ENCODE measurements at regions not wholly inside any gene's neighbourhood (a gene's known extent, or its start where the extent isn't known, plus 50 kb on each side); places are given as distances from the start of the nearest gene placed in this dataset.
"Not testable (repeated sequence)": the region's sequence is repeated elsewhere in the genome, so short reads cannot be mapped to it uniquely, and the experiment has no call there.

DNA sequence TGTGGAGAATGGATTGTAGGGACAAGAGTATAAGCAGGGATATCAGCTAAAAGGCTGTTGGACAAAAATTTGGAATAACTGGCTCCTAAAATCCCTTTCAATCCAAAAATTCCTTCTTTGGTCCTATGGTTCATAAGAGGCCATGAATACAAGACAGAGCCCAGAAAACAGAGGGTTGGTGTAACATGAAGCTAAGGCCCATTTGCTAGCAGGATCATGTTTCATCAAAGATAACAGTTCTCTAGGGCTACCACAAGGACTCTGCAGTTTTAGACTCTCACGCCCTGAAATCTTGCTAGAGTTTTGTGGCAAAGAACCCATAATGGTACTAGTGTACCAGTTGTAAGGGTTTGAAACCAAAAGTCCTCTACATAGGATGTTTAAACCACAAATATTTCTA, 327.8 kb upstream of the TBX18 start:
- peaks cover 16% of the 10 kb centered on the region; the same call in 1 of the 2 replicates for H3K9me3 ChIP-seq (ENCODE audit: insufficient read depth, low read length)
- no peak for TF ChIP-seq SUZ12 (IDR thresholded peaks at IDR 0.05; ENCODE audit: extremely low read depth, insufficient read depth, insufficient read length)
- TF ChIP-seq ZNF274 (IDR thresholded peaks at IDR 0.05; ENCODE audit: low read depth, low read length): no peak
- TF ChIP-seq YY1 (IDR thresholded peaks at IDR 0.05; ENCODE audit: insufficient read depth, insufficient read length): no peak

GRCh38 chr6:85089255-85089654, 324.9 kb upstream of the TBX18 start:
- TF ChIP-seq SUZ12 (IDR thresholded peaks at IDR 0.05; ENCODE audit: extremely low read depth, insufficient read depth, insufficient read length): no peak
- TF ChIP-seq ZNF274 (IDR thresholded peaks at IDR 0.05; ENCODE audit: low read depth, low read length): no peak
- TF ChIP-seq YY1 (IDR thresholded peaks at IDR 0.05; ENCODE audit: insufficient read depth, insufficient read length): no peak
- Histone ChIP-seq H3K9me3 (ENCODE audit: insufficient read depth, low read length) (no peaks in the 10 kb centered on the region), H3K36me3 (ENCODE audit: insufficient read depth, insufficient read length, low read length) (no peaks in the 10 kb centered on the region), H3K27me3 (ENCODE audit: insufficient read depth, insufficient read length) (no peaks in the 10 kb centered on the region), H3K4me1 (ENCODE audit: insufficient read depth, insufficient read length) (no peaks in the 10 kb centered on the region), H3K9ac (ENCODE audit: insufficient read length, low read depth) (no peak overlapping the region), H3K4me3 (ENCODE audit: insufficient read length, low read depth) (no peak overlapping the region)
- DNase-seq (ENCODE audit: low read depth, low spot score): no peak

More for the DNA sequence above, 327.8 kb upstream of the TBX18 start:
- DNase-seq (ENCODE audit: low read depth, low spot score): no peak
- no peaks in the 10 kb centered on the region for H3K4me1 ChIP-seq (ENCODE audit: insufficient read depth, insufficient read length)
- H3K4me3 ChIP-seq (ENCODE audit: insufficient read length, low read depth): no peak overlapping the region
- no peaks in the 10 kb centered on the region for H3K36me3 ChIP-seq (ENCODE audit: insufficient read depth, insufficient read length, low read length)
- H3K27me3 ChIP-seq (ENCODE audit: insufficient read depth, insufficient read length): no peaks in the 10 kb centered on the region
- no peak overlapping the region for H3K9ac ChIP-seq (ENCODE audit: insufficient read length, low read depth)

- H3K4me1 ChIP-seq (ENCODE audit: insufficient read depth, insufficient read length): no peaks in the 10 kb centered on the region
- H3K9ac ChIP-seq (ENCODE audit: insufficient read length, low read depth): no peak overlapping the region
- H3K9me3 ChIP-seq (ENCODE audit: insufficient read depth, low read length): no peaks in the 10 kb centered on the region
- no peak for TF ChIP-seq SUZ12 (IDR thresholded peaks at IDR 0.05; ENCODE audit: extremely low read depth, insufficient read depth, insufficient read length)
- no peak for TF ChIP-seq YY1 (IDR thresholded peaks at IDR 0.05; ENCODE audit: insufficient read depth, insufficient read length)
- no peak for TF ChIP-seq ZNF274 (IDR thresholded peaks at IDR 0.05; ENCODE audit: low read depth, low read length)
- H3K27me3 ChIP-seq (ENCODE audit: insufficient read depth, insufficient read length): no peaks in the 10 kb centered on the region
- DNase-seq (ENCODE audit: low read depth, low spot score): no peak
- no peaks in the 10 kb centered on the region for H3K36me3 ChIP-seq (ENCODE audit: insufficient read depth, insufficient read length, low read length)
- no peak overlapping the region for H3K4me3 ChIP-seq (ENCODE audit: insufficient read length, low read depth)
Measured at GRCh38 chr6:85085875-85086274, 321.5 kb upstream of the TBX18 start.

DNA sequence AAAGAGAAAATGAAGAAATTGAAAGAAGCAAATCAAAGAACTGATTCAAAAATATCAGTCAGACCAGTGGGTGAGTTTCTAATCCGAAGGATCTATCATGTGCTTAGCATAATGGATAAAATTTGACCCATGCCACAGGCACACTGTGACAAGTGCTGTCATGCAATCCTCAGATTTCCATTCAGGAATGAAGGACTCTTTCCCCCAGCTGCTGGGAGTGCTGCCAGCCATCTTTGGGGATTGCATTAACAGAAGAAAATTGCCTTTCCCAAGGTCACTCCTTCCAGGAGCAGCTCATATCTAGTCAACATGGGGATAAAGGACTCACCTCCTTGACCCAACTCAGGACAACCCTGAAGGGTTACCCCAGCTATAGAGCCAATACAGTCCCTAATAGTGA, 316.7 kb upstream of the TBX18 start:
- no peak for TF ChIP-seq SUZ12 (IDR thresholded peaks at IDR 0.05; ENCODE audit: extremely low read depth, insufficient read depth, insufficient read length)
- TF ChIP-seq YY1 (IDR thresholded peaks at IDR 0.05; ENCODE audit: insufficient read depth, insufficient read length): no peak
- no peak for TF ChIP-seq ZNF274 (IDR thresholded peaks at IDR 0.05; ENCODE audit: low read depth, low read length)
- no peaks in the 10 kb centered on the region for H3K27me3 ChIP-seq (ENCODE audit: insufficient read depth, insufficient read length)
- no peak for DNase-seq (ENCODE audit: low read depth, low spot score)
- H3K9me3 ChIP-seq (ENCODE audit: insufficient read depth, low read length): no peaks in the 10 kb centered on the region
- H3K4me3 ChIP-seq (ENCODE audit: insufficient read length, low read depth): no peak overlapping the region
- H3K9ac ChIP-seq (ENCODE audit: insufficient read length, low read depth): no peak overlapping the region
- no peaks in the 10 kb centered on the region for H3K36me3 ChIP-seq (ENCODE audit: insufficient read depth, insufficient read length, low read length)
- H3K4me1 ChIP-seq (ENCODE audit: insufficient read depth, insufficient read length): no peaks in the 10 kb centered on the region

- no peaks in the 10 kb centered on the region for H3K4me1 ChIP-seq (ENCODE audit: insufficient read depth, insufficient read length)
- DNase-seq (ENCODE audit: low read depth, low spot score): no peak
- H3K4me3 ChIP-seq (ENCODE audit: insufficient read length, low read depth): no peak overlapping the region
- no peaks in the 10 kb centered on the region for H3K36me3 ChIP-seq (ENCODE audit: insufficient read depth, insufficient read length, low read length)
- H3K27me3 ChIP-seq (ENCODE audit: insufficient read depth, insufficient read length): no peaks in the 10 kb centered on the region
- no peak overlapping the region for H3K9ac ChIP-seq (ENCODE audit: insufficient read length, low read depth)
- TF ChIP-seq SUZ12 (IDR thresholded peaks at IDR 0.05; ENCODE audit: extremely low read depth, insufficient read depth, insufficient read length): no peak
- TF ChIP-seq ZNF274 (IDR thresholded peaks at IDR 0.05; ENCODE audit: low read depth, low read length): no peak
- no peak for TF ChIP-seq YY1 (IDR thresholded peaks at IDR 0.05; ENCODE audit: insufficient read depth, insufficient read length)
- H3K9me3 ChIP-seq (ENCODE audit: insufficient read depth, low read length): no peaks in the 10 kb centered on the region
Measured at GRCh38 chr6:85079761-85080160, 315.4 kb upstream of the TBX18 start.

- no peak for DNase-seq (ENCODE audit: low read depth, low spot score)
- H3K9ac ChIP-seq (ENCODE audit: insufficient read length, low read depth): no peak overlapping the region
- TF ChIP-seq YY1 (IDR thresholded peaks at IDR 0.05; ENCODE audit: insufficient read depth, insufficient read length): no peak
Measured at GRCh38 chr6:85078058-85078457, 313.7 kb upstream of the TBX18 start.

DNA sequence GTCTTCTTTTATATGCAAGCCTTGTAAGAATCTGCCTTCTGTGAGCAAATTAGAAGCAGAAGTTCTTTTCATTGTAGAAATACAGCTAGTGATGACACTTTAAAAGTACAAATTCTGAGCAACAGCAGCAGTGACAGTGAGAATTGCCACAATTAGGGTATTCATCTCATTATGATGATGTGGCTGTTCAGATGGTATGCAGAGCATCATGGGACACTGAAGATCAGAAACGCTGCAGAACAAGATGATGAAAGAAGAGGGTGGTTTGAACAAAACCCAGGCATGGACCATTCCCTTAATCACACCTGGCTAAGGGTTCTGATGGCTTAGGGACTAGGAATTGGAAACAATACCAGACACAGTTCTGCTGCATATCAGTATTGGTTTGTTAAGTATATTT, 312.7 kb upstream of the TBX18 start:
- no peak for DNase-seq (ENCODE audit: low read depth, low spot score)
- no peak for TF ChIP-seq YY1 (IDR thresholded peaks at IDR 0.05; ENCODE audit: insufficient read depth, insufficient read length)
- TF ChIP-seq SUZ12 (IDR thresholded peaks at IDR 0.05; ENCODE audit: extremely low read depth, insufficient read depth, insufficient read length): no peak
- no peak for TF ChIP-seq ZNF274 (IDR thresholded peaks at IDR 0.05; ENCODE audit: low read depth, low read length)

More at GRCh38 chr6:85078058-85078457, 313.7 kb upstream of the TBX18 start:
- Histone ChIP-seq H3K9me3 (ENCODE audit: insufficient read depth, low read length) (no peaks in the 10 kb centered on the region), H3K27me3 (ENCODE audit: insufficient read depth, insufficient read length) (no peaks in the 10 kb centered on the region), H3K36me3 (ENCODE audit: insufficient read depth, insufficient read length, low read length) (no peaks in the 10 kb centered on the region), H3K4me3 (ENCODE audit: insufficient read length, low read depth) (no peak overlapping the region), H3K4me1 (ENCODE audit: insufficient read depth, insufficient read length) (no peaks in the 10 kb centered on the region)

DNA sequence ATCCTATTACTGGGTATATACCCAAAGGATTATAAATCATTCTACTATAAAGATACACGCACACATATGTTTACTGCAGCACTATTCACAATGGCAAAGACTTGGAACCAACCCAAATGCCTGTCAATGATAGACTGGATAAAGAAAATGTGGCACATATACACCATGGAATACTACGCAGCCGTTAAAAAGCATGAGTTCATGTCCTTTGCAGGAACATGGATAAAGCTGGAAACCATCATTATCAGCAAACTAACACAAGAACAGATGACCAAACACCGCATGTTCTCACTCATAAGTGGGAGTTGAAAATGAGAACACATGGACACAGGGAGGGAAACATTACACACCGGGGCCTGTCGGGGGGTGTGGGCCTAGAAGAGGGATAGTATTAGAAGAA, 307.4 kb upstream of the TBX18 start:
- not testable (repeated sequence) for H3K4me3 ChIP-seq (ENCODE audit: insufficient read length, low read depth); H3K4me1 ChIP-seq (ENCODE audit: insufficient read depth, insufficient read length); H3K9ac ChIP-seq (ENCODE audit: insufficient read length, low read depth); DNase-seq (ENCODE audit: low read depth, low spot score); H3K36me3 ChIP-seq (ENCODE audit: insufficient read depth, insufficient read length, low read length); H3K9me3 ChIP-seq (ENCODE audit: insufficient read depth, low read length); H3K27me3 ChIP-seq (ENCODE audit: insufficient read depth, insufficient read length)

More for the DNA sequence above, 312.7 kb upstream of the TBX18 start:
- Histone ChIP-seq H3K4me3 (ENCODE audit: insufficient read length, low read depth) (no peak overlapping the region), H3K4me1 (ENCODE audit: insufficient read depth, insufficient read length) (no peaks in the 10 kb centered on the region), H3K9ac (ENCODE audit: insufficient read length, low read depth) (no peak overlapping the region), H3K27me3 (ENCODE audit: insufficient read depth, insufficient read length) (no peaks in the 10 kb centered on the region), H3K36me3 (ENCODE audit: insufficient read depth, insufficient read length, low read length) (no peaks in the 10 kb centered on the region), H3K9me3 (ENCODE audit: insufficient read depth, low read length) (no peaks in the 10 kb centered on the region)
